ENCODE measurements at regions not wholly inside any gene's neighbourhood (a gene's known extent, or its start where the extent isn't known, plus 50 kb on each side); places are given as distances from the start of the nearest gene placed in this dataset.

DNA sequence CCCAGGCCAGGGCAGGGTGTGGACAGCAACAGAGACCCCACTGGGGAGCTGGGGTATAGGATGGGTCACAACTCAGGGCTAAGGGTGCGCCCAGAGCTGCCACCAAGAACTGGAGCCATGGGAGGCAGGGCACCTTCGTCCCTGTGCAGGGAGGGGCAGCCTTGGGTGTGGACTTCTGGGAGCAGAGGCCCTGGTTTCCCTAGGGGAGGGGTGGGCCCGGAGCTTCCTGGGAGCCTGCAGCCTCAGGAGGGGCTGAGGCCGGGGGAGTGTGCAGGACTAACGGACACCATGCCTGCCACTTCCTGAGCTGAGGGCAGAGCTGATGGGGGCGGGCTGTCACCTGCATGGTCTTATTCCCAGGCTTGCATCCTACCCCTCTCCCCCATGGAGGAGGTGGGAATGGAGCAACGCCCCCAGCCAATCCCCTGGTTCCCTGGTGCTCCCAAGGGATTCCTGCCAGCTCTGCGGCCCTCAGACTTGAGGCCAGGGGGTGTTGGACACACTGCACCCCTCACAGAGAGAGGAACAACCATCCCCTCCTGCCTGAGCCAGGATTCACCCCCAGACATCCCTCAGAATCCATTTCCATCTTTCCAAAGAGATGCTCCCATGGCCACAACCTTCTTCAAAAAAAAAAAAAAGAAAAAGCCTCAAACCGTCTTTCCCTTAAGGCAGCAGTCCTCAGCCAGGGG is 225.7 kb downstream of the CTTN start:
- ChIA-PET POLR2A (no interaction called here), CTCF (no interaction called here)
- DNase-seq: no peak
- no peak overlapping the region for H3K4me3 Mint-ChIP-seq
- H3K27ac Mint-ChIP-seq: no peak overlapping the region
- H3K9me3 Mint-ChIP-seq: no peaks in the 10 kb centered on the region
- H3K27me3 Mint-ChIP-seq: no peaks in the 10 kb centered on the region
- H3K36me3 Mint-ChIP-seq (ENCODE audit: low read depth): no peaks in the 10 kb centered on the region
- peaks cover 2% of the 10 kb centered on the region for H3K4me1 Mint-ChIP-seq

GRCh38 chr11:70624598-70624993 is 226.3 kb downstream of the CTTN start:
- Mint-ChIP-seq H3K9me3 (no peaks in the 10 kb centered on the region), H3K27me3 (no peaks in the 10 kb centered on the region), H3K4me1 (peaks cover 2% of the 10 kb centered on the region), H3K36me3 (ENCODE audit: low read depth) (no peaks in the 10 kb centered on the region), H3K4me3 (no peak overlapping the region), H3K27ac (no peak overlapping the region)
- ChIA-PET CTCF (interaction anchor here (1.0 kb wide), 1 partner anchor 16 kb away, joined by 3 read pairs; no protein-coding TSS in a partner anchor), POLR2A (no interaction called here)
- no peak for DNase-seq

DNA sequence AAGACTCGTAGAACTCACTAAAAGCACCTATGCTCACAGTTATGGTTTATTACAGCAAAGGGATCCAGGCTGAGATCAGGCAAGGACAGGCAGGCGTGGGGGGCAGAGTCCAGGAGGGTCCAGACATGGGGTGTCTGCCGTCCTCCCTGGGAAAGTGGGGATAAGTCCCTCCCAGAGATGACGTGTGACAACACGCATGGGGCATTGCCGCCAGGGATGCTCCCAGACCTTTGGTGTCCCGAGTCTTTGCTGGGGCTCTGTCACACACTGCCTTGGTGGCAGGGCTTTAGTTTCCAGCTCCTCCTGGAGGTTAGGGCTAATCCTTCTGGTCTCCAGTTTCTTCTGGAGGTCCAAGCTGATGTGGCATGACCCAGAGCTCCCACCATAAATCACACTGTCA is 226.7 kb downstream of the CTTN start:
- no peaks in the 10 kb centered on the region for H3K27me3 Mint-ChIP-seq
- ChIA-PET POLR2A (no interaction called here), CTCF (interaction anchor here (1.0 kb wide), 1 partner anchor 16 kb away, joined by 3 read pairs; no protein-coding TSS in a partner anchor)
- DNase-seq: no peak
- peaks cover 2% of the 10 kb centered on the region for H3K4me1 Mint-ChIP-seq
- no peak overlapping the region for H3K27ac Mint-ChIP-seq
- H3K36me3 Mint-ChIP-seq (ENCODE audit: low read depth): no peaks in the 10 kb centered on the region
- H3K4me3 Mint-ChIP-seq: no peak overlapping the region
- no peaks in the 10 kb centered on the region for H3K9me3 Mint-ChIP-seq

DNA sequence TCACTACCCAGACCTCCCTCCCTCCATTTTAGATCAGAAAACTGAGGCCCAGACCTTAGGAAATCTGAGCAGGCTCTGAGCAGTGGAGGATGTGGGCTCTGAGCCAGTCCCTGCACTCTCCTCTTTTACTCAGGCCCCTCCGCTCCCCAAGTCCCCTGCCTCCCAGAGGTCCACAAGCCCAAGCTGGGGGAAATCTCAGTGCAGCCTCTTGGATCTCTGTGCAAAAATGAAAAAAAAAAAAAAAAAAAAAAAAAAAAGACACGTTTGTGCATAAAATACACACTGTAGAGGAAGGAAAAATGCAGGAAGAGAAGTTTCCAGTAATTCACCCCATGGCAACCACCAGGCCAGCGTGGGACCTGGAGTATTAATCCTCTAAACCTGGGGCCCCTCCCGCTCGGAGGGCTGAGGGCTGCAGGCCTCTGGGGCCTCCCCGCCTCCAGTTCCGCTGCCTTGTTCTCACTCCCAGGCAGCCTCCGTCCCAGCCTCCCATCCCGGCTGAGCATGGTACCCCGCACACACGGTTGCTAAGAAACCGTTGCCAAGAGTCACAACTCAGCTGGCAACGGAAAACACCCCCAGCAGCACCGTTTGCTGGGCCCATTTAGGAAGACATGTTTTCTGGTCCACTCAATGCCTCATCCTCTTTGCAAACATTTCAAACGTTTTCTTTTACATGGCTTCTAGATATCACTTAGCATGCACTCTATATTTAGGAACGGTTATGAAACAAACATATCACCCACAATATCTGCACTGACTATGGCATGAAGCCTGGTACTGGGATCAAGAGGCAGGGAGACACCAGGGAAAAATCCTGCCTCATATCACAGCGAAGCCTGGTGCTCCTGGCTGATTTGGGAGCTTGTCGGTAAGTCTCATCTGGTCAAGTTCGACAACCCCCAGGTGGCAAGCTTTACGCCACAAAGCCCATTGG is 227.5 kb downstream of the CTTN start:
- ChIA-PET CTCF (interaction anchor here (1.0 kb wide), 1 partner anchor 17 kb away, joined by 3 read pairs; no protein-coding TSS in a partner anchor), POLR2A (no interaction called here)
- no peaks in the 10 kb centered on the region for H3K36me3 Mint-ChIP-seq (ENCODE audit: low read depth)
- H3K4me3 Mint-ChIP-seq: no peak overlapping the region
- no peaks in the 10 kb centered on the region for H3K27me3 Mint-ChIP-seq
- no peak overlapping the region for H3K27ac Mint-ChIP-seq
- peaks cover 2% of the 10 kb centered on the region for H3K4me1 Mint-ChIP-seq
- DNase-seq: no peak
- no peaks in the 10 kb centered on the region for H3K9me3 Mint-ChIP-seq

- ChIA-PET CTCF (interaction anchor here (0.6 kb wide), 1 partner anchor 685 kb away, joined by 4 read pairs; no protein-coding TSS in a partner anchor), POLR2A (no interaction called here)
- H3K27me3 Mint-ChIP-seq: no peaks in the 10 kb centered on the region
Measured at GRCh38 chr11:70627219-70627618, 228.9 kb downstream of the CTTN start.

DNA sequence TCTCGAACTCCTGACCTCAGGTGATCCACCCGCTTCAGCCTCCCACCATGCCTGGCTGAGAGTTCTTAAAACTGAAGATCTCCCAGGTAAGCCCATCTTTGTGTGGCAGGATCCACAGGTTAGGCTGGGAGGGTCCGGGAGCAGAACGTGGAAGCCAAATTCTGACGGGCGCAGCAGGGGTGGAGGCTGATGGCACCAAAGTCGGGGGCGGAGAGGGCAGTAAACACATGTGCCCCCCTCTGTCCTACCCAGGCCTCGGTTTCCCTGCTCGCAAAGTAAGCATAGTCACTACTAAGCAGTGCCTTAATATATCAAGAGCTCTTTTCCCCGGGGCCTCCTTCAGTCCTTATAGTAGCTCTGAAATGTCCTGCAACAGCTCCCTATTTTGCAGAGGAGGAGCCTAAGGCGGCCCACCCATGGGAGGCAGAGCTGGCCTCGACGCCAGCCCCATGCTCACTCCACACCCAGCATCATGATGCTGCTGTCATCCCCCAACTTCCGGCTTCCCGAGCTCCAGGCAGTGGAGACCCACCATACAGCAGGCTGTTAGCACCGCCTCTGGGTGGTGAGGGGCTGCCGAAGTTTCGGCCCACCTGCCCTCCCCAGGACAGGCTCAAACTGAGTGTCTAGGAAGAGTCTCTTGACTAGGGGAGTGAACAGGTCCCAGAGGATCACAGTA is 230.0 kb downstream of the CTTN start:
- H3K4me3 Mint-ChIP-seq: no peak overlapping the region
- POLR2A ChIA-PET: no interaction called here
- no peaks in the 10 kb centered on the region for H3K9me3 Mint-ChIP-seq
- no peaks in the 10 kb centered on the region for H3K27me3 Mint-ChIP-seq
- no peak overlapping the region for H3K27ac Mint-ChIP-seq
- no peak for DNase-seq
- peaks cover 2% of the 10 kb centered on the region for H3K4me1 Mint-ChIP-seq
- CTCF ChIA-PET: no interaction called here
- no peaks in the 10 kb centered on the region for H3K36me3 Mint-ChIP-seq (ENCODE audit: low read depth)

More at GRCh38 chr11:70627219-70627618, 228.9 kb downstream of the CTTN start:
- H3K4me1 Mint-ChIP-seq: peaks cover 2% of the 10 kb centered on the region
- no peaks in the 10 kb centered on the region for H3K9me3 Mint-ChIP-seq
- DNase-seq: no peak
- no peak overlapping the region for H3K4me3 Mint-ChIP-seq
- H3K27ac Mint-ChIP-seq: no peak overlapping the region
- H3K36me3 Mint-ChIP-seq (ENCODE audit: low read depth): no peaks in the 10 kb centered on the region

DNA sequence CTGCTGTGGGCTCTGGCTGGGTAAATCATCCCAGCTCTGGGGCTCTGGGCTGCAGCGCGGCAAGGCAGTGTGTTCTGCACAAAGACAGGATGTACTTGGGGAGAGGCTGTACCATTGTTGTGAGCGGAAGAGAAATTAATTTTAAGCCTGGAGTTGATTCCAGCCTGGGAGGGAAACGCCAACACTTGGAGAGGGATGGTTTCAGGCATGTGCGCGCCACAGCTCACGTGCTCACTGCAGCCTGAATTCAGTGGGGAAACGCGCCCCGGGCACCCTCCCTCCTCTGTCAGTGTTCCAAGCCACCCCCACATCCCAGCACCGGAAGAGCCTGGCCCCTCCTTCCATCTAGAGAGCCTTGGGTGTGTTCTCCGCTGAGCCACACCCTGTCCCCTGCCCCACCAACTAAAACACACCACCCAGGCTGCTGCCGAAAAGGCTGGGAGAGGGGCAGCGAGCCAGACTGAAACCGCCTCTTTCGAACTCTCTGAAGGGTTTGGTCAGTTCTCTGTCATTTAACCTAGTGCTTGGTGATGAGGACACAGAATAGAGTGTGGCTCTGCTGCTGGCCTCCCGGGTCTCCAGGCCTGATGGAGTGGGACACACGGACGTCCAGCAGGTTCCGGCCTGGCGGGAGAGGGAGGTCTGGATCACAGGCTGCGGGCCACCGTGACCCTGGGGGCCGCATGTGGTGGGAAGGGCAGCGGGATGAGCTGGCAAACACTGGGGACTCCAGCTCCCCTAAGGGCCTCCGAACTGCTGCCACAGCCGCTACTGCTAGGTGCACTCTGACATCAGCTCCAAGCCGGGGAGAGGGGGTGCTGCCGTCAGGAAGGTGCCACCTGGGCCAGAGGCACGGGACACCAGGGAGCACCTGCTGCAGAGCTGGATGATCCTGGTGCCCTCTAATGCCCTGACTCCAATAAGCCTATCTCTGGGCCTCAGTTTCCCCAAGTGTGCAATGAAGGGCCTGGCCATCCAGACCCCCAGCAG is 230.8 kb downstream of the CTTN start:
- CTCF ChIA-PET: interaction anchor here (0.6 kb wide), 1 partner anchor 30 kb away, joined by 3 read pairs; no protein-coding TSS in a partner anchor
- H3K4me3 Mint-ChIP-seq: no peak overlapping the region
- no peak overlapping the region for H3K27ac Mint-ChIP-seq
- POLR2A ChIA-PET: no interaction called here
- no peaks in the 10 kb centered on the region for H3K9me3 Mint-ChIP-seq
- no peak for DNase-seq
- no peaks in the 10 kb centered on the region for H3K36me3 Mint-ChIP-seq (ENCODE audit: low read depth)
- H3K4me1 Mint-ChIP-seq: peaks cover 2% of the 10 kb centered on the region
- no peaks in the 10 kb centered on the region for H3K27me3 Mint-ChIP-seq

DNA sequence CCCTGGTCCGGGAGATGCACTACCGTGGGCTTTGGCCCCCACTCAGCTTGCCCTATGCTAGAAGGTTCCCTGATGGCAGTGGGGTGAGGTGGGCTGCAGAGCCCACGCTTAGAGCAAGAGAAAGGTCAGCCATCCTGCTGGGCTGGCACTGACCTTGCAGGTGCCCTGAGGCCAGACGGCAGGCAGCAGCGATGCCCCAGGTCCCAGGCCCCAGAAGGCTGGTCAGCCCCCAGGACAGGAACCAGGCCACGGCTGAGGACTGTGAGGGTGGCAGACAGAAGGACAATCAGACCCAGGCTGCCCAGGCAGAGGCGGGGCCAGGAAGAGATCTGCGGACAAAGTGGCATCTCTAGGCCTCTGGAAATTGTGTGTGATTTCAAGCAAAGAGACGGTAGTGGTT is 231.7 kb downstream of the CTTN start:
- Mint-ChIP-seq H3K27ac (no peak overlapping the region), H3K36me3 (ENCODE audit: low read depth) (no peaks in the 10 kb centered on the region), H3K4me1 (peaks cover 2% of the 10 kb centered on the region), H3K9me3 (no peaks in the 10 kb centered on the region), H3K4me3 (no peak overlapping the region), H3K27me3 (no peaks in the 10 kb centered on the region)
- ChIA-PET CTCF (no interaction called here), POLR2A (no interaction called here)
- DNase-seq: no peak

- no peak for DNase-seq
- ChIA-PET POLR2A (no interaction called here), CTCF (no interaction called here)
- Mint-ChIP-seq H3K4me1 (peaks cover 2% of the 10 kb centered on the region), H3K4me3 (no peak overlapping the region), H3K36me3 (ENCODE audit: low read depth) (no peaks in the 10 kb centered on the region), H3K27me3 (no peaks in the 10 kb centered on the region), H3K27ac (no peak overlapping the region), H3K9me3 (no peaks in the 10 kb centered on the region)
Measured at GRCh38 chr11:70630816-70631623, 232.7 kb downstream of the CTTN start.

DNA sequence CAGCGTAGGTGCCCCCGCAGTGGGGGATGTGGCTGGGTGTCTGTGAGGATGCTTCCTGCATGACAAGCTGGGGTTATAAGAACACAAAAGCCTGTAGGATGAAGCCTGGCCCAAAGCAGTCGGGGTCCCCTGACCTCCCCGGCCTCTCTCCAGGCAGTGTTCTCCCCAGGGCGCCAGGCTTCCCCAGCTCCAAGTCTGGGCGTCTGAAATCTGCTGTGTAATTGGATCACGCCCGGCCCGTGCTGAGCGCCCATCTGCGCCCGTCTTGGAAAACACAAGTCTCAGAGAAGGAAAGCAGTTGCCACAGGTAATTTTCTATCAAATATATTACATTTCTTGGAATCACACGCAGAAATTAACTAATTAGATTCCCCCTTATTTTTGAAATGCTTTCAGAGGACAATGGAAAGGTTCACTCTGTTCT is 233.3 kb downstream of the CTTN start:
- no peaks in the 10 kb centered on the region for H3K9me3 Mint-ChIP-seq
- H3K36me3 Mint-ChIP-seq (ENCODE audit: low read depth): no peaks in the 10 kb centered on the region
- H3K4me3 Mint-ChIP-seq: no peak overlapping the region
- CTCF ChIA-PET: no interaction called here
- POLR2A ChIA-PET: no interaction called here
- no peak overlapping the region for H3K27ac Mint-ChIP-seq
- H3K4me1 Mint-ChIP-seq: peaks cover 2% of the 10 kb centered on the region
- DNase-seq: no peak
- no peaks in the 10 kb centered on the region for H3K27me3 Mint-ChIP-seq

GRCh38 chr11:70633610-70634009 is 235.3 kb downstream of the CTTN start:
- no peaks in the 10 kb centered on the region for H3K9me3 Mint-ChIP-seq
- H3K36me3 Mint-ChIP-seq (ENCODE audit: low read depth): no peaks in the 10 kb centered on the region
- no peak for DNase-seq
- H3K27ac Mint-ChIP-seq: no peak overlapping the region
- no peak overlapping the region for H3K4me3 Mint-ChIP-seq
- peaks cover 2% of the 10 kb centered on the region for H3K4me1 Mint-ChIP-seq
- ChIA-PET POLR2A (no interaction called here), CTCF (no interaction called here)
- H3K27me3 Mint-ChIP-seq: no peaks in the 10 kb centered on the region

GRCh38 chr11:70636659-70637058 is 238.3 kb downstream of the CTTN start:
- ChIA-PET CTCF (no interaction called here), POLR2A (no interaction called here)
- H3K4me3 Mint-ChIP-seq: no peak overlapping the region
- DNase-seq: no peak
- no peaks in the 10 kb centered on the region for H3K4me1 Mint-ChIP-seq
- H3K9me3 Mint-ChIP-seq: no peaks in the 10 kb centered on the region
- H3K27ac Mint-ChIP-seq: no peak overlapping the region
- H3K27me3 Mint-ChIP-seq: no peaks in the 10 kb centered on the region
- no peaks in the 10 kb centered on the region for H3K36me3 Mint-ChIP-seq (ENCODE audit: low read depth)
